ENCODE measurements at regions not wholly inside any gene's neighbourhood (a gene's known extent, or its start where the extent isn't known, plus 50 kb on each side); places are given as distances from the start of the nearest gene placed in this dataset.

DNA sequence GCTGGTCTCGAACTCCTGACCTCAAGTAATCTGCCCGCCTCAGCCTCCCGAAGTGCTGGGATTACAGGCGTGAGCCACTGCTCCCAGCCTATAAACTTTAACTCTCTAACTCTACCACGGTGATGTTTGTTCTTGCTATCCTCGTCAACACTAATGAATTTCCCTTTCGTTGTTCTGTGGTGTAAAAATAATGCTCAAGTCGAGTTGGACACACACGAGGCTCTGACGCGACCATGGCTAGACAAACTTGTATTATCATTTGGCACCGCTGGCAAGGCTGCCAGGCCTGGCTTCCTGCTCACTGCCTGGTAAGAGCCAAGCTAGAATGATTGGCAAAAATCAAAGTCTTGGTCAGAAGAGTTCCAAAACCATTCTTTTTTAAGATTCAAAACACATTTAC, 167.0 kb upstream of the KLF6 start:
- TF ChIP-seq, protein P1, sequence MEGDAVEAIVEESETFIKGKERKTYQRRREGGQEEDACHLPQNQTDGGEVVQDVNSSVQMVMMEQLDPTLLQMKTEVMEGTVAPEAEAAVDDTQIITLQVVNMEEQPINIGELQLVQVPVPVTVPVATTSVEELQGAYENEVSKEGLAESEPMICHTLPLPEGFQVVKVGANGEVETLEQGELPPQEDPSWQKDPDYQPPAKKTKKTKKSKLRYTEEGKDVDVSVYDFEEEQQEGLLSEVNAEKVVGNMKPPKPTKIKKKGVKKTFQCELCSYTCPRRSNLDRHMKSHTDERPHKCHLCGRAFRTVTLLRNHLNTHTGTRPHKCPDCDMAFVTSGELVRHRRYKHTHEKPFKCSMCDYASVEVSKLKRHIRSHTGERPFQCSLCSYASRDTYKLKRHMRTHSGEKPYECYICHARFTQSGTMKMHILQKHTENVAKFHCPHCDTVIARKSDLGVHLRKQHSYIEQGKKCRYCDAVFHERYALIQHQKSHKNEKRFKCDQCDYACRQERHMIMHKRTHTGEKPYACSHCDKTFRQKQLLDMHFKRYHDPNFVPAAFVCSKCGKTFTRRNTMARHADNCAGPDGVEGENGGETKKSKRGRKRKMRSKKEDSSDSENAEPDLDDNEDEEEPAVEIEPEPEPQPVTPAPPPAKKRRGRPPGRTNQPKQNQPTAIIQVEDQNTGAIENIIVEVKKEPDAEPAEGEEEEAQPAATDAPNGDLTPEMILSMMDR (IDR thresholded peaks at IDR 0.05; ENCODE audit: insufficient read depth, low read length) = no peak
- TF ChIP-seq POLR2AphosphoS5 (IDR thresholded peaks at IDR 0.05; ENCODE audit: low read depth) (no peak), REST (IDR thresholded peaks at IDR 0.05; ENCODE audit: insufficient replicate concordance, low read depth) (no peak), GABPA (IDR thresholded peaks at IDR 0.05; ENCODE audit: low read depth) (no peak), SPI1 (IDR thresholded peaks at IDR 0.05; ENCODE audit: borderline replicate concordance, low read depth) (no peak)
- Histone ChIP-seq H3K27me3 (ENCODE audit: insufficient read depth, poor library complexity, severe bottlenecking) (no peaks in the 10 kb centered on the region), H3K27ac (replicated peaks) (no peak overlapping the region), H3K4me3 (replicated peaks; ENCODE audit: insufficient read depth, low read length) (no peak overlapping the region)
- no peak for DNase-seq (ENCODE audit: low read depth in 1 of 2, low spot score in 1 of 2)

DNA sequence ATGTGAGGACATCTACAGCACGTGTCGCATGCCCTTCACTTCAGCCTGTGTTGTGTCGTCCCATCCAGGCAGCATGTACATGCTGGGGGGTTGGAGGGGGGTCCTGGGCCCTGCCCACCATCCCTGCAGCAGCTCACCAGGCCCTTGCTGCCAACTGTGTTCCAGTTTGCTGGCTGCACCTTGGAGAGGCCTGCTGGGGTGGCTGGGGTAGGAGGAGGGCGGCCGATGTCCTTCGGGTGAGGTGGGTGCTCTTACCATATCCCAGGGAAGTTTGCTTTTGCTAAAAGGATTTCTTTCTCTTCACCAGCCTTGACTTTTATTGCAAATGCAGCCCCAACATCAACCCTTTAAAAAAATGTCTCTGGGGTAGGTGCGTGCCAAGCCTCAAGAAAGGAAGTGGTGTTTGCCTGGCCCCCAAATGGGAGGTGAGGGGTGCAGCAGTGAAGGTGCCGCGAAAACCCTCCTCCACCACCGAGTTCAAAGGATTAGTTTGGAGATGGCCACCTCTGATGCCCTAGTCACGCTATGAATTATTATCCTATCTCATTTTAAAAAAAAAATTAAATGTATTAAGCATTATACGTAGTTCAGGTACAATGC, 165.8 kb upstream of the KLF6 start:
- Histone ChIP-seq H3K4me3 (replicated peaks; ENCODE audit: insufficient read depth, low read length) (no peak overlapping the region), H3K27me3 (ENCODE audit: insufficient read depth, poor library complexity, severe bottlenecking) (no peaks in the 10 kb centered on the region), H3K27ac (replicated peaks) (no peak overlapping the region)
- TF ChIP-seq POLR2AphosphoS5 (IDR thresholded peaks at IDR 0.05; ENCODE audit: low read depth) (no peak), SPI1 (IDR thresholded peaks at IDR 0.05; ENCODE audit: borderline replicate concordance, low read depth) (no peak; the same call in 1 of the 2 replicates), GABPA (IDR thresholded peaks at IDR 0.05; ENCODE audit: low read depth) (no peak), REST (IDR thresholded peaks at IDR 0.05; ENCODE audit: insufficient replicate concordance, low read depth) (no peak)
- TF ChIP-seq, protein P1 (IDR thresholded peaks at IDR 0.05; ENCODE audit: insufficient read depth, low read length) = no peak
- DNase-seq (ENCODE audit: low read depth in 1 of 2, low spot score in 1 of 2) = no peak

- Histone ChIP-seq H3K4me3 (replicated peaks; ENCODE audit: insufficient read depth, low read length) (no peak overlapping the region), H3K27ac (replicated peaks) (no peak overlapping the region), H3K27me3 (ENCODE audit: insufficient read depth, poor library complexity, severe bottlenecking) (no peaks in the 10 kb centered on the region)
- no peak for TF ChIP-seq GABPA (IDR thresholded peaks at IDR 0.05; ENCODE audit: low read depth)
- no peak for TF ChIP-seq REST (IDR thresholded peaks at IDR 0.05; ENCODE audit: insufficient replicate concordance, low read depth)
- TF ChIP-seq POLR2AphosphoS5 (IDR thresholded peaks at IDR 0.05; ENCODE audit: low read depth) = no peak
- no peak for TF ChIP-seq SPI1 (IDR thresholded peaks at IDR 0.05; ENCODE audit: borderline replicate concordance, low read depth)
- TF ChIP-seq, protein P1 (IDR thresholded peaks at IDR 0.05; ENCODE audit: insufficient read depth, low read length) = no peak
- DNase-seq (ENCODE audit: low read depth in 1 of 2, low spot score in 1 of 2) = no peak
Observed at GRCh38 chr10:3949711-3950110, 164.7 kb upstream of the KLF6 start.
